HCT116 (cell line): ENCODE measurements at regions not wholly inside any gene's neighbourhood (a gene's known extent, or its start where the extent isn't known, plus 50 kb on each side); places are given as distances from the start of the nearest gene placed in this dataset.

Source experiments
- EZH2 ChIP-seq: fragments of 200-600 bp; sonication (generic); IDR thresholded peaks from 2 replicates; pipeline ENCODE4 v1.6.1; 2017; ENCODE audit warnings: antibody characterized with exemption, mixed run types
- POLR2A ChIP-seq: IDR thresholded peaks from 2 replicates; pipeline ENCODE4 v1.7.0; 2011; ENCODE audit warnings: borderline replicate concordance; ENCODE audit not compliant: insufficient read depth, insufficient read length; ENCODE audit errors: extremely low read depth
- SP1 ChIP-seq: IDR thresholded peaks from 2 replicates; pipeline ENCODE4 v1.6.1; 2012; ENCODE audit warnings: low read depth
- TF ChIP-seq, protein P1 (sequence below), 3 experiments: fragments of 200-600 bp in 1 of 3; sonication (generic) in 1 of 3; IDR thresholded peaks in 2 of 3; conservative IDR thresholded peaks in 1 of 3; 2 replicates each; pipeline ENCODE4 v1.5.1; 2012 to 2017; ENCODE audit warnings: low read depth in 2 of 3, low read length in 2 of 3, antibody characterized with exemption in 1 of 3, borderline replicate concordance in 1 of 3, control low read depth in 1 of 3, mild to moderate bottlenecking in 1 of 3, mixed read lengths in 1 of 3, mixed run types in 1 of 3, moderate library complexity in 1 of 3; ENCODE audit not compliant: insufficient read depth in 1 of 3

- TF ChIP-seq, protein P1, sequence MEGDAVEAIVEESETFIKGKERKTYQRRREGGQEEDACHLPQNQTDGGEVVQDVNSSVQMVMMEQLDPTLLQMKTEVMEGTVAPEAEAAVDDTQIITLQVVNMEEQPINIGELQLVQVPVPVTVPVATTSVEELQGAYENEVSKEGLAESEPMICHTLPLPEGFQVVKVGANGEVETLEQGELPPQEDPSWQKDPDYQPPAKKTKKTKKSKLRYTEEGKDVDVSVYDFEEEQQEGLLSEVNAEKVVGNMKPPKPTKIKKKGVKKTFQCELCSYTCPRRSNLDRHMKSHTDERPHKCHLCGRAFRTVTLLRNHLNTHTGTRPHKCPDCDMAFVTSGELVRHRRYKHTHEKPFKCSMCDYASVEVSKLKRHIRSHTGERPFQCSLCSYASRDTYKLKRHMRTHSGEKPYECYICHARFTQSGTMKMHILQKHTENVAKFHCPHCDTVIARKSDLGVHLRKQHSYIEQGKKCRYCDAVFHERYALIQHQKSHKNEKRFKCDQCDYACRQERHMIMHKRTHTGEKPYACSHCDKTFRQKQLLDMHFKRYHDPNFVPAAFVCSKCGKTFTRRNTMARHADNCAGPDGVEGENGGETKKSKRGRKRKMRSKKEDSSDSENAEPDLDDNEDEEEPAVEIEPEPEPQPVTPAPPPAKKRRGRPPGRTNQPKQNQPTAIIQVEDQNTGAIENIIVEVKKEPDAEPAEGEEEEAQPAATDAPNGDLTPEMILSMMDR (IDR thresholded peaks at IDR 0.05 in 2 of 3, conservative IDR thresholded peaks at IDR 0.05 in 1 of 3; ENCODE audit: borderline replicate concordance in 1 of 3, insufficient read depth in 1 of 3, low read depth in 2 of 3, low read length in 2 of 3), result no peak
- TF ChIP-seq EZH2, result no peak
- TF ChIP-seq POLR2A, result no peak
- no peak for TF ChIP-seq SP1
Measured at GRCh38 chrX:46398874-46399273, 146.3 kb downstream of the ZNF674 start.
